ENCODE measurements at regions not wholly inside any gene's neighbourhood (a gene's known extent, or its start where the extent isn't known, plus 50 kb on each side); places are given as distances from the start of the nearest gene placed in this dataset.

- TF ChIP-seq CTCF (IDR thresholded peaks at IDR 0.05; ENCODE audit: low read depth, low read length) (no peak), POLR2A (IDR thresholded peaks at IDR 0.05; ENCODE audit: extremely low read depth, insufficient read length) (no peak)
These were observed 983.1 kb downstream of the TLE4 start for GRCh38 chr9:80554856-80555255.
